Brain microvascular endothelial cell (primary cell): ENCODE measurements at regions not wholly inside any gene's neighbourhood (a gene's known extent, or its start where the extent isn't known, plus 50 kb on each side); places are given as distances from the start of the nearest gene placed in this dataset.
"Not testable (repeated sequence)": the region's sequence is repeated elsewhere in the genome, so short reads cannot be mapped to it uniquely, and the experiment has no call there.

ENCODE experiments used
- DNase-seq: peaks from one replicate; pipeline ENCODE4 v3.0.0-alpha.2; 2020
- H3K27ac ChIP-seq: fragments of 250-450 bp; sonication (Bioruptor Pico); 2 replicates; pipeline ENCODE4 v1.5.1; 2020; ENCODE audit warnings: mild to moderate bottlenecking, moderate library complexity
- H3K27me3 ChIP-seq: fragments of 250-450 bp; sonication (Bioruptor Pico); replicated peaks from 2 replicates; pipeline ENCODE4 v1.5.1; 2020; ENCODE audit warnings: mild to moderate bottlenecking
- H3K36me3 ChIP-seq: fragments of 250-450 bp; sonication (Bioruptor Pico); replicated peaks from 2 replicates; pipeline ENCODE4 v1.5.1; 2020; ENCODE audit warnings: mild to moderate bottlenecking
- H3K4me3 ChIP-seq: 2 replicates; pipeline ENCODE4 v1.5.1; 2011; ENCODE audit warnings: low read depth, mild to moderate bottlenecking, control low read depth, low read length, moderate library complexity
- CTCF ChIP-seq: IDR thresholded peaks from 2 replicates; pipeline ENCODE4 v1.5.1; 2011; ENCODE audit warnings: low read depth, mild to moderate bottlenecking, moderate library complexity, low read length, control low read depth, inconsistent platforms; ENCODE audit errors: missing control alignments
- in situ Hi-C: cut with HindIII; loops from 2 replicates; pipeline ENCODE4 v1.10.0; 2017; ENCODE audit warnings: low sequenced_read_pairs, low pct_ligation_motif_present

GRCh38 chrX:79477691-79478090 is 110.6 kb upstream of the ITM2A start:
- Histone ChIP-seq H3K27ac (no peak overlapping the region), H3K27me3 (no peaks in the 10 kb centered on the region), H3K36me3 (no peaks in the 10 kb centered on the region), H3K4me3 (no peak overlapping the region)
- no peak for TF ChIP-seq CTCF
- DNase-seq = no peak
- in situ Hi-C loops = no loop called here

GRCh38 chrX:79466636-79467035 is 99.5 kb upstream of the ITM2A start:
- H3K36me3 ChIP-seq = no peaks in the 10 kb centered on the region
- H3K27me3 ChIP-seq = no peaks in the 10 kb centered on the region
- in situ Hi-C loops = no loop called here
- H3K4me3 ChIP-seq = no peak overlapping the region
- no peak overlapping the region for H3K27ac ChIP-seq
- DNase-seq = no peak
- TF ChIP-seq CTCF = no peak

- TF ChIP-seq CTCF = no peak
- H3K36me3 ChIP-seq = no peaks in the 10 kb centered on the region
- no peak overlapping the region for H3K27ac ChIP-seq
- DNase-seq = no peak
- H3K27me3 ChIP-seq = no peaks in the 10 kb centered on the region
- in situ Hi-C loops = no loop called here
- H3K4me3 ChIP-seq = no peak overlapping the region
Measured at GRCh38 chrX:79462458-79462857, 95.3 kb upstream of the ITM2A start.

- H3K27me3 ChIP-seq, H3K36me3 ChIP-seq, H3K27ac ChIP-seq, H3K4me3 ChIP-seq, DNase-seq, in situ Hi-C loops: not testable (repeated sequence)
Measured at GRCh38 chrX:79456593-79456992, 89.5 kb upstream of the ITM2A start.

- Histone ChIP-seq H3K27ac (no peak overlapping the region), H3K27me3 (no peaks in the 10 kb centered on the region), H3K4me3 (no peak overlapping the region), H3K36me3 (no peaks in the 10 kb centered on the region)
- no peak for DNase-seq
- in situ Hi-C loops = no loop called here
- TF ChIP-seq CTCF = no peak
Measured at GRCh38 chrX:79452881-79453280, 85.7 kb upstream of the ITM2A start.

- Histone ChIP-seq H3K27ac (no peak overlapping the region), H3K4me3 (no peak overlapping the region), H3K27me3 (no peaks in the 10 kb centered on the region), H3K36me3 (no peaks in the 10 kb centered on the region)
- no peak for DNase-seq
- TF ChIP-seq CTCF = no peak
- in situ Hi-C loops = no loop called here
Measured at GRCh38 chrX:79444694-79445210, 77.6 kb upstream of the ITM2A start.
